Ishikawa (cell line): ENCODE measurements at regions not wholly inside any gene's neighbourhood (a gene's known extent, or its start where the extent isn't known, plus 50 kb on each side); places are given as distances from the start of the nearest gene placed in this dataset.

ENCODE experiments used
- CEBPB ChIP-seq: IDR thresholded peaks from 2 replicates; pipeline ENCODE4 v1.6.1; 2012
- CREB1 ChIP-seq: IDR thresholded peaks from 2 replicates; pipeline ENCODE4 v1.6.1; 2012; ENCODE audit warnings: low read depth
- EGR1 ChIP-seq: IDR thresholded peaks from 2 replicates; pipeline ENCODE4 v1.6.1; 2012
- EP300 ChIP-seq: IDR thresholded peaks from 2 replicates; pipeline ENCODE4 v1.6.1; 2012; ENCODE audit warnings: borderline replicate concordance
- FOXM1 ChIP-seq: IDR thresholded peaks from 2 replicates; pipeline ENCODE4 v1.6.1; 2012; ENCODE audit warnings: low read depth, borderline replicate concordance
- NFIC ChIP-seq: IDR thresholded peaks from 2 replicates; pipeline ENCODE4 v1.6.1; 2012
- REST ChIP-seq: IDR thresholded peaks from 2 replicates; pipeline ENCODE4 v1.6.1; 2012; ENCODE audit warnings: low read depth, mild to moderate bottlenecking
- TAF1 ChIP-seq: IDR thresholded peaks from 2 replicates; pipeline ENCODE4 v1.6.1; 2012; ENCODE audit warnings: low read depth, mild to moderate bottlenecking
- TCF12 ChIP-seq: IDR thresholded peaks from 2 replicates; pipeline ENCODE4 v1.6.1; 2012; ENCODE audit warnings: low read depth
- TEAD4 ChIP-seq: IDR thresholded peaks from 2 replicates; pipeline ENCODE4 v1.6.1; 2012
- USF1 ChIP-seq: IDR thresholded peaks from 2 replicates; pipeline ENCODE4 v1.6.1; 2012
- YY1 ChIP-seq: IDR thresholded peaks from 2 replicates; pipeline ENCODE4 v1.6.1; 2012; ENCODE audit warnings: low read depth
- ZBTB7A ChIP-seq: IDR thresholded peaks from 2 replicates; pipeline ENCODE4 v1.6.1; 2012; ENCODE audit warnings: low read depth
- TF ChIP-seq, protein P1 (sequence below): IDR thresholded peaks from 2 replicates; pipeline ENCODE4 v1.6.1; 2012

- TF ChIP-seq FOXM1, result no peak
- TF ChIP-seq EP300, result no peak
- TF ChIP-seq, protein P1, sequence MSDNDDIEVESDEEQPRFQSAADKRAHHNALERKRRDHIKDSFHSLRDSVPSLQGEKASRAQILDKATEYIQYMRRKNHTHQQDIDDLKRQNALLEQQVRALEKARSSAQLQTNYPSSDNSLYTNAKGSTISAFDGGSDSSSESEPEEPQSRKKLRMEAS, result no peak
- TF ChIP-seq CEBPB, result no peak
- TF ChIP-seq CREB1, result no peak
- TF ChIP-seq NFIC, result no peak
- no peak for TF ChIP-seq USF1
- no peak for TF ChIP-seq REST
- TF ChIP-seq TCF12, result no peak
- no peak for TF ChIP-seq YY1
- TF ChIP-seq EGR1, result no peak
- no peak for TF ChIP-seq TAF1
- no peak for TF ChIP-seq ZBTB7A
- TF ChIP-seq TEAD4, result no peak
Observed at GRCh38 chr4:62292911-62293310, 1092.8 kb downstream of the ADGRL3 start.
